Fibroblast of lung (primary cell): ENCODE measurements at regions not wholly inside any gene's neighbourhood (a gene's known extent, or its start where the extent isn't known, plus 50 kb on each side); places are given as distances from the start of the nearest gene placed in this dataset.

ENCODE experiments used
- DNase-seq, 2 donors: peaks; one replicate each; pipeline versions ENCODE4 v3.0.0 to v3.0.0-alpha.2; 2010; ENCODE audit warnings: low read depth in 2 of 2
- H2AFZ ChIP-seq: 2 replicates; pipeline ENCODE4 v1.5.1; 2012; ENCODE audit warnings: low read length, control low read depth, inconsistent platforms
- H3K27ac ChIP-seq: 2 replicates; pipeline ENCODE4 v1.5.1; 2011; ENCODE audit warnings: low read length, control low read depth; ENCODE audit not compliant: insufficient read depth
- H3K27me3 ChIP-seq: 2 replicates; pipeline ENCODE4 v1.5.1; 2011; ENCODE audit warnings: mild to moderate bottlenecking, low read length; ENCODE audit not compliant: control insufficient read depth, insufficient read depth
- H3K36me3 ChIP-seq: 2 replicates; pipeline ENCODE4 v1.5.1; 2011; ENCODE audit warnings: low read length; ENCODE audit not compliant: control insufficient read depth, insufficient read depth
- H3K4me1 ChIP-seq: 2 replicates; pipeline ENCODE4 v1.5.1; 2011; ENCODE audit warnings: low read length; ENCODE audit not compliant: control insufficient read depth, insufficient read depth; ENCODE audit errors: extremely low read depth
- H3K4me2 ChIP-seq: 2 replicates; pipeline ENCODE4 v1.5.1; 2011; ENCODE audit warnings: low read length, control low read depth; ENCODE audit not compliant: insufficient read depth; ENCODE audit errors: extremely low read depth
- H3K4me3 ChIP-seq, 4 experiments: fragments of 200-600 bp in 1 of 4; sonication (generic) in 1 of 4; replicated peaks in 1 of 4; 2 replicates each; pipeline ENCODE4 v1.5.1; 2011 to 2016; ENCODE audit warnings: low read length in 4 of 4, low read depth in 3 of 4, mild to moderate bottlenecking in 3 of 4, control low read depth in 2 of 4, inconsistent platforms in 1 of 4, mixed read lengths in 1 of 4; ENCODE audit not compliant: insufficient read depth in 1 of 4; ENCODE audit errors: control extremely low read depth in 1 of 4
- H3K79me2 ChIP-seq: 2 replicates; pipeline ENCODE4 v1.5.1; 2012; ENCODE audit warnings: mild to moderate bottlenecking, low read length, inconsistent platforms; ENCODE audit not compliant: control insufficient read depth, insufficient read depth
- H3K9ac ChIP-seq: 2 replicates; pipeline ENCODE4 v1.5.1; 2011; ENCODE audit warnings: mild to moderate bottlenecking, low read length, control low read depth; ENCODE audit not compliant: insufficient read depth
- H3K9me3 ChIP-seq: 2 replicates; pipeline ENCODE4 v1.5.1; 2012; ENCODE audit warnings: low read depth, low read length; ENCODE audit not compliant: control insufficient read depth, insufficient read depth
- H4K20me1 ChIP-seq: 2 replicates; pipeline ENCODE4 v1.5.1; 2011; ENCODE audit warnings: low read length; ENCODE audit not compliant: control insufficient read depth, insufficient read depth; ENCODE audit errors: extremely low read depth
- EZH2 ChIP-seq: IDR thresholded peaks from 2 replicates; pipeline ENCODE4 v1.5.1; 2012; ENCODE audit warnings: low read length, control low read depth, mild to moderate bottlenecking; ENCODE audit errors: missing control alignments
- TF ChIP-seq, protein P1 (sequence below), 2 donors: IDR thresholded peaks in 1 of 2; conservative IDR thresholded peaks in 1 of 2; 1 replicate in 1 of 2; 2 replicates in 1 of 2; pipeline ENCODE4 v1.5.1; 2011 to 2012; ENCODE audit warnings: low read length in 2 of 2, control low read depth in 1 of 2, inconsistent platforms in 1 of 2, low read depth in 1 of 2, mild to moderate bottlenecking in 1 of 2

DNA sequence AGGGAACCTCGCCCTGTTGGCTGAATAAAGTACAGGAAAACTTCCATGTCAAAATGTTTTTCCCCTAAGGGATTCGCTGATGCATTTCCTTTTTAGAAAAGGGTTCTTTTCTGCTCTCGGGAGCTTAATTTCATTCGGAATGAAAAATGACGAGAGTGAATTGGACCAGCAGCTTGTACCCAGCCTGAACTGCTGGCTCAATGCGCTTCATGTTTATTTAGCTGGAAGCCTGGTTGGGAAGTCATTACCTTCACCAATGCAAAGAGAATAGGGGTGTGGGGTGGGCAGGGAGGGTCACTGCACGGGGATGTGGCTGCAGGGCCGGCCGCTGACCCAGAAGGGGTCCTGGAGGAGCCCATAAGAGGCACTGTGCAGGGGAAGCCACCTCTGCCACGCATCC, 207.7 kb downstream of the ENGASE start:
- H2AFZ ChIP-seq, result no peak overlapping the region
- no peak overlapping the region for H3K4me3 ChIP-seq
- no peak overlapping the region for H3K4me2 ChIP-seq
- no peaks in the 10 kb centered on the region for H3K27me3 ChIP-seq
- DNase-seq, result no peak
- no peaks in the 10 kb centered on the region for H4K20me1 ChIP-seq
- H3K79me2 ChIP-seq, result no peaks in the 10 kb centered on the region
- no peak for TF ChIP-seq EZH2
- TF ChIP-seq, protein P1, sequence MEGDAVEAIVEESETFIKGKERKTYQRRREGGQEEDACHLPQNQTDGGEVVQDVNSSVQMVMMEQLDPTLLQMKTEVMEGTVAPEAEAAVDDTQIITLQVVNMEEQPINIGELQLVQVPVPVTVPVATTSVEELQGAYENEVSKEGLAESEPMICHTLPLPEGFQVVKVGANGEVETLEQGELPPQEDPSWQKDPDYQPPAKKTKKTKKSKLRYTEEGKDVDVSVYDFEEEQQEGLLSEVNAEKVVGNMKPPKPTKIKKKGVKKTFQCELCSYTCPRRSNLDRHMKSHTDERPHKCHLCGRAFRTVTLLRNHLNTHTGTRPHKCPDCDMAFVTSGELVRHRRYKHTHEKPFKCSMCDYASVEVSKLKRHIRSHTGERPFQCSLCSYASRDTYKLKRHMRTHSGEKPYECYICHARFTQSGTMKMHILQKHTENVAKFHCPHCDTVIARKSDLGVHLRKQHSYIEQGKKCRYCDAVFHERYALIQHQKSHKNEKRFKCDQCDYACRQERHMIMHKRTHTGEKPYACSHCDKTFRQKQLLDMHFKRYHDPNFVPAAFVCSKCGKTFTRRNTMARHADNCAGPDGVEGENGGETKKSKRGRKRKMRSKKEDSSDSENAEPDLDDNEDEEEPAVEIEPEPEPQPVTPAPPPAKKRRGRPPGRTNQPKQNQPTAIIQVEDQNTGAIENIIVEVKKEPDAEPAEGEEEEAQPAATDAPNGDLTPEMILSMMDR (conservative IDR thresholded peaks at IDR 0.05 in 1 of 2, IDR thresholded peaks at IDR 0.05 in 1 of 2; ENCODE audit: low read depth in 1 of 2, low read length in 2 of 2), result no peak
- no peaks in the 10 kb centered on the region for H3K36me3 ChIP-seq
- no peak overlapping the region for H3K27ac ChIP-seq
- no peaks in the 10 kb centered on the region for H3K9me3 ChIP-seq
- no peak overlapping the region for H3K9ac ChIP-seq
- no peaks in the 10 kb centered on the region for H3K4me1 ChIP-seq

DNA sequence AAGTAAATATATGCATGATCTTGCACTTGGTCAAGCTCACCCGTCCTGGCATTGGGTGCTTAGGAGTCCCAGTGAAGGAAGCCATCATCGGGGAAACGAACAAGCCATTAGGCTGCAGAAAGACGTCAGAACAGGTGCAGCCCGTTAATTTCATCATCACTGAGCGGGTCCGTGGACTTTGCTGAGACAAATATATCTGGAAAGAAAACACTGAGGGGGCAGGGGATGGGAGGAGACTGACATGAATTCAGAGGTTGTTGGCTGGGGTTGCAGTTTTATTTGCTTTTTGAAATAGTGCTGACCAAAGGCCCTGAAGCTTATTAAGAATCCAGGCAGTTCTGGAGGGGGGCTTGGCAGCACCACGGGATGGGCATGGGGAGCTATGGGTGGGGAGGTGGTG, 207.2 kb downstream of the ENGASE start:
- Histone ChIP-seq H3K4me1 (no peaks in the 10 kb centered on the region), H3K27ac (no peak overlapping the region), H3K4me3 (no peak overlapping the region), H4K20me1 (no peaks in the 10 kb centered on the region), H3K27me3 (no peaks in the 10 kb centered on the region), H3K36me3 (no peaks in the 10 kb centered on the region), H3K4me2 (no peak overlapping the region), H2AFZ (no peak overlapping the region), H3K9me3 (no peaks in the 10 kb centered on the region), H3K9ac (no peak overlapping the region), H3K79me2 (no peaks in the 10 kb centered on the region)
- no peak for TF ChIP-seq EZH2
- no peak for DNase-seq

DNA sequence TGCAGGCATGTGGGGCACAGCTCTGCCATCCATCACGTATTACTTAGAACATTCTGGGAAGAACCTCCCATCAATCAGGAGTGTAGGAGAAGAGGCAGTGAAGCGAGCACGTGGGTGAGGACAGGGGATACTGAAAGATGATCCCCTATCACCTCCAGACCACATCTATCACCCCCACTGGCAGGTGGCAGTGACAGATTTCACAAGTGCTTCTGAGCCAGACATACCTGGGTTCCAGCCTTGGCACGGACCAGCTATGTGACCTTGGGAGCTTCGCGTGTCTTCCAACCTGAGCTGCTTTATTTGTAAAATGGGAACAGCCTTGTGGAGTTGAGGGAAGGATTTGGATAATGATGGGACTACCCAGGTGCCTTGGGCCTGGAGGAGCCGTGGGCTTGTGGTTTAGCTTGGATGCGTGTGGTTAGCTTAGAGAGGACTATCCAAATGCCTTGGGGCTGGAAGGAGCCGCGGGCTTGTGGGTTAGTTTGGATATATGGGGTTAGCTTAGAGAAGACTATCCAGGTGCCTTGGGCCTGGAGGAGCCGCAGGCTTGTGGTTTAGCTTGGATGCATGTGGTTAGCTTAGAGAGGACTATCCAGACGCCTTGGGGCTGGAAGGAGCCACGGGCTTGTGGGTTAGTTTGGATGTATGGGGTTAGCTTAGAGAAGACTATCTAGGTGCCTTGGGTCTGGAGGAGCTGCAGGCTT, 206.4 kb downstream of the ENGASE start:
- Histone ChIP-seq H3K4me3 (no peak overlapping the region), H3K9ac (no peak overlapping the region), H3K4me1 (no peaks in the 10 kb centered on the region), H4K20me1 (no peaks in the 10 kb centered on the region), H3K27ac (no peak overlapping the region), H3K79me2 (no peaks in the 10 kb centered on the region), H3K27me3 (no peaks in the 10 kb centered on the region), H3K36me3 (no peaks in the 10 kb centered on the region), H3K9me3 (no peaks in the 10 kb centered on the region), H3K4me2 (no peak overlapping the region), H2AFZ (no peak overlapping the region)
- no peak for DNase-seq
- TF ChIP-seq, protein P1 (conservative IDR thresholded peaks at IDR 0.05 in 1 of 2, IDR thresholded peaks at IDR 0.05 in 1 of 2; ENCODE audit: low read depth in 1 of 2, low read length in 2 of 2), result no peak
- TF ChIP-seq EZH2, result no peak
